HG03432 (cell line): ENCODE measurements at regions not wholly inside any gene's neighbourhood (a gene's known extent, or its start where the extent isn't known, plus 50 kb on each side); places are given as distances from the start of the nearest gene placed in this dataset.
A peak's percentile ranks its signal among the peaks of the same experiment; 100 is the strongest.
"Not testable (repeated sequence)": the region's sequence is repeated elsewhere in the genome, so short reads cannot be mapped to it uniquely, and the experiment has no call there.

Experiments
- ATAC-seq: cut with Tn5 transposase; IDR thresholded peaks from one replicate; pipeline ENCODE4 v1.9.1; 2021; ENCODE audit warnings: mild to moderate bottlenecking, moderate library complexity; ENCODE audit not compliant: unreplicated experiment

- no peak for ATAC-seq
Measured at GRCh38 chr12:22808860-22809259, 183.9 kb downstream of the ETNK1 start.

GRCh38 chr12:22810036-22810435 is 185.1 kb downstream of the ETNK1 start:
- no peak for ATAC-seq

- ATAC-seq, result no peak
Measured at GRCh38 chr12:22812531-22812930, 187.6 kb downstream of the ETNK1 start.

GRCh38 chr12:22821985-22822384 is 197.0 kb downstream of the ETNK1 start:
- no peak for ATAC-seq

GRCh38 chr12:22826026-22826425 is 201.1 kb downstream of the ETNK1 start:
- no peak for ATAC-seq

- ATAC-seq, result not testable (repeated sequence)
Measured at GRCh38 chr12:22826446-22826981, 201.5 kb downstream of the ETNK1 start.

GRCh38 chr12:22828066-22828465 is 203.1 kb downstream of the ETNK1 start:
- ATAC-seq, result peak; percentile 89

GRCh38 chr12:22835431-22835830 is 210.5 kb downstream of the ETNK1 start:
- ATAC-seq, result no peak

GRCh38 chr12:22850185-22850584 is 225.2 kb downstream of the ETNK1 start:
- no peak for ATAC-seq

- no peak for ATAC-seq
Measured at GRCh38 chr12:22851532-22851931, 226.6 kb downstream of the ETNK1 start.

- ATAC-seq, result no peak
Measured at GRCh38 chr12:22855456-22855855, 230.5 kb downstream of the ETNK1 start.

GRCh38 chr12:22856178-22856577 is 231.2 kb downstream of the ETNK1 start:
- ATAC-seq, result no peak

GRCh38 chr12:22858849-22859570 is 234.0 kb downstream of the ETNK1 start:
- peak; percentile 58 for ATAC-seq

- ATAC-seq, result no peak
Measured at GRCh38 chr12:22860926-22861325, 236.0 kb downstream of the ETNK1 start.

GRCh38 chr12:22865822-22866221 is 240.9 kb downstream of the ETNK1 start:
- no peak for ATAC-seq

GRCh38 chr12:22866406-22866805 is 241.4 kb downstream of the ETNK1 start:
- ATAC-seq, result no peak

- no peak for ATAC-seq
Measured at GRCh38 chr12:22874151-22874550, 249.2 kb downstream of the ETNK1 start.

GRCh38 chr12:22876262-22876661 is 251.3 kb downstream of the ETNK1 start:
- no peak for ATAC-seq

GRCh38 chr12:22879203-22879602 is 254.2 kb downstream of the ETNK1 start:
- no peak for ATAC-seq

- no peak for ATAC-seq
Measured at GRCh38 chr12:22880331-22880730, 255.4 kb downstream of the ETNK1 start.

GRCh38 chr12:22880807-22881206 is 255.8 kb downstream of the ETNK1 start:
- ATAC-seq, result no peak

- no peak for ATAC-seq
Measured at GRCh38 chr12:22881878-22882385, 257.0 kb downstream of the ETNK1 start.

- no peak for ATAC-seq
Measured at GRCh38 chr12:22882559-22882958, 257.6 kb downstream of the ETNK1 start.
